ES-I3 (cell line): ENCODE measurements at regions not wholly inside any gene's neighbourhood (a gene's known extent, or its start where the extent isn't known, plus 50 kb on each side); places are given as distances from the start of the nearest gene placed in this dataset.

Experiments used
- H3K36me3 ChIP-seq: 2 replicates; pipeline ENCODE4 v1.6.1; 2013; ENCODE audit warnings: mild to moderate bottlenecking, low read length, control low read depth, moderate library complexity; ENCODE audit not compliant: insufficient read depth
- H3K4me1 ChIP-seq: 2 replicates; pipeline ENCODE4 v1.6.1; 2013; ENCODE audit warnings: mild to moderate bottlenecking, control low read depth, low read length; ENCODE audit not compliant: insufficient read depth
- H3K9ac ChIP-seq: 2 replicates; pipeline ENCODE4 v1.6.1; 2013; ENCODE audit warnings: low read depth, mild to moderate bottlenecking, low read length, moderate library complexity
- H3K9me3 ChIP-seq: 2 replicates; pipeline ENCODE4 v1.6.1; 2013; ENCODE audit warnings: mild to moderate bottlenecking, low read length, moderate library complexity; ENCODE audit not compliant: control insufficient read depth, insufficient read depth

GRCh38 chr13:110030394-110030928, 244.1 kb upstream of the IRS2 start:
- Histone ChIP-seq H3K9ac (no peak overlapping the region), H3K9me3 (no peaks in the 10 kb centered on the region), H3K4me1 (peaks cover 11% of the 10 kb centered on the region), H3K36me3 (no peaks in the 10 kb centered on the region)

GRCh38 chr13:110028838-110029621, 242.6 kb upstream of the IRS2 start:
- Histone ChIP-seq H3K4me1 (peaks cover 11% of the 10 kb centered on the region), H3K9me3 (no peaks in the 10 kb centered on the region), H3K36me3 (no peaks in the 10 kb centered on the region), H3K9ac (no peak overlapping the region)

- Histone ChIP-seq H3K4me1 (peaks cover 11% of the 10 kb centered on the region), H3K9ac (no peak overlapping the region), H3K9me3 (no peaks in the 10 kb centered on the region), H3K36me3 (no peaks in the 10 kb centered on the region)
Measured at GRCh38 chr13:110028311-110028710, 241.9 kb upstream of the IRS2 start.

- H3K36me3 ChIP-seq: no peaks in the 10 kb centered on the region
- H3K9ac ChIP-seq: no peak overlapping the region
- peaks cover 11% of the 10 kb centered on the region for H3K4me1 ChIP-seq
- H3K9me3 ChIP-seq: no peaks in the 10 kb centered on the region
Measured at GRCh38 chr13:110027470-110028240, 241.3 kb upstream of the IRS2 start.

- Histone ChIP-seq H3K9ac (no peak overlapping the region), H3K36me3 (no peaks in the 10 kb centered on the region), H3K9me3 (no peaks in the 10 kb centered on the region), H3K4me1 (peaks cover 11% of the 10 kb centered on the region)
Measured at GRCh38 chr13:110024645-110024980, 238.2 kb upstream of the IRS2 start.

- Histone ChIP-seq H3K9ac (no peak overlapping the region), H3K4me1 (peaks cover 11% of the 10 kb centered on the region), H3K9me3 (no peaks in the 10 kb centered on the region), H3K36me3 (no peaks in the 10 kb centered on the region)
Measured at GRCh38 chr13:110023729-110024644, 237.6 kb upstream of the IRS2 start.

- Histone ChIP-seq H3K4me1 (peaks cover 5% of the 10 kb centered on the region; the same call in 1 of the 2 replicates), H3K36me3 (no peaks in the 10 kb centered on the region), H3K9me3 (no peaks in the 10 kb centered on the region), H3K9ac (no peak overlapping the region)
Measured at GRCh38 chr13:110018009-110018408, 231.6 kb upstream of the IRS2 start.

- H3K4me1 ChIP-seq: peaks cover 5% of the 10 kb centered on the region; the same call in 1 of the 2 replicates
- H3K36me3 ChIP-seq: no peaks in the 10 kb centered on the region
- no peak overlapping the region for H3K9ac ChIP-seq
- H3K9me3 ChIP-seq: no peaks in the 10 kb centered on the region
Measured at GRCh38 chr13:110017379-110017778, 231.0 kb upstream of the IRS2 start.

- H3K4me1 ChIP-seq: peaks cover 5% of the 10 kb centered on the region; the same call in 1 of the 2 replicates
- no peak overlapping the region for H3K9ac ChIP-seq
- H3K9me3 ChIP-seq: no peaks in the 10 kb centered on the region
- H3K36me3 ChIP-seq: no peaks in the 10 kb centered on the region
Measured at GRCh38 chr13:110015253-110015652, 228.9 kb upstream of the IRS2 start.

- no peaks in the 10 kb centered on the region for H3K36me3 ChIP-seq
- peaks cover 5% of the 10 kb centered on the region; the same call in 1 of the 2 replicates for H3K4me1 ChIP-seq
- H3K9me3 ChIP-seq: no peaks in the 10 kb centered on the region
- H3K9ac ChIP-seq: no peak overlapping the region
Measured at GRCh38 chr13:110014719-110015118, 228.3 kb upstream of the IRS2 start.

GRCh38 chr13:110012102-110012739, 225.8 kb upstream of the IRS2 start:
- H3K9ac ChIP-seq: no peak overlapping the region
- H3K36me3 ChIP-seq: no peaks in the 10 kb centered on the region
- H3K4me1 ChIP-seq: peaks cover 4% of the 10 kb centered on the region; the same call in 1 of the 2 replicates
- H3K9me3 ChIP-seq: no peaks in the 10 kb centered on the region

GRCh38 chr13:110010404-110011138, 224.2 kb upstream of the IRS2 start:
- Histone ChIP-seq H3K9ac (no peak overlapping the region), H3K4me1 (no peaks in the 10 kb centered on the region), H3K9me3 (no peaks in the 10 kb centered on the region), H3K36me3 (no peaks in the 10 kb centered on the region)

GRCh38 chr13:110008816-110009215, 222.4 kb upstream of the IRS2 start:
- Histone ChIP-seq H3K4me1 (no peaks in the 10 kb centered on the region), H3K9ac (no peak overlapping the region), H3K36me3 (no peaks in the 10 kb centered on the region), H3K9me3 (no peaks in the 10 kb centered on the region)
